ENCODE measurements at regions not wholly inside any gene's neighbourhood (a gene's known extent, or its start where the extent isn't known, plus 50 kb on each side); places are given as distances from the start of the nearest gene placed in this dataset.
"Not testable (repeated sequence)": the region's sequence is repeated elsewhere in the genome, so short reads cannot be mapped to it uniquely, and the experiment has no call there.

DNA sequence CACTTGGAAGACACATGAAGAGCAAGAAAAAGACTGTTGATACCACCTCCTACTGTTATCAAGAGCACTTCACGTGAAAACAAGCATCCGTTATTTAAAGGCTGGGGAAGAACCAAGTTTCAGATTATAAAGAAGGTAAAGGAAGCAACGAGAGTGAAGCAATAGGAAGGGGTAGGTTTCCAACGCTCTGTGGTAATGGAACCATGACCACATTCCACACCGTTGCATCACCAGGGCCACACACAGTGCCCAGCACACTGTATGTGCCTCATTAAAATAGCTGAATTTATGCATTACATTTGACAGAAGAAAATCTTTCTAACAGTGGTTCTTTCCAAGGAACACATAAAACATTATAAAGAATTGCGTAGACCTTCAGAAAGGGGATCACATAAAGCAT lies 435.8 kb downstream of the MRPL39 start:
- TF ChIP-seq, protein P1, sequence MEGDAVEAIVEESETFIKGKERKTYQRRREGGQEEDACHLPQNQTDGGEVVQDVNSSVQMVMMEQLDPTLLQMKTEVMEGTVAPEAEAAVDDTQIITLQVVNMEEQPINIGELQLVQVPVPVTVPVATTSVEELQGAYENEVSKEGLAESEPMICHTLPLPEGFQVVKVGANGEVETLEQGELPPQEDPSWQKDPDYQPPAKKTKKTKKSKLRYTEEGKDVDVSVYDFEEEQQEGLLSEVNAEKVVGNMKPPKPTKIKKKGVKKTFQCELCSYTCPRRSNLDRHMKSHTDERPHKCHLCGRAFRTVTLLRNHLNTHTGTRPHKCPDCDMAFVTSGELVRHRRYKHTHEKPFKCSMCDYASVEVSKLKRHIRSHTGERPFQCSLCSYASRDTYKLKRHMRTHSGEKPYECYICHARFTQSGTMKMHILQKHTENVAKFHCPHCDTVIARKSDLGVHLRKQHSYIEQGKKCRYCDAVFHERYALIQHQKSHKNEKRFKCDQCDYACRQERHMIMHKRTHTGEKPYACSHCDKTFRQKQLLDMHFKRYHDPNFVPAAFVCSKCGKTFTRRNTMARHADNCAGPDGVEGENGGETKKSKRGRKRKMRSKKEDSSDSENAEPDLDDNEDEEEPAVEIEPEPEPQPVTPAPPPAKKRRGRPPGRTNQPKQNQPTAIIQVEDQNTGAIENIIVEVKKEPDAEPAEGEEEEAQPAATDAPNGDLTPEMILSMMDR (conservative IDR thresholded peaks at IDR 0.05; ENCODE audit: low read depth), result no peak
- CTCF ChIA-PET, result no interaction called here
- no peak overlapping the region for H3K27ac ChIP-seq
- DNase-seq (ENCODE audit: low spot score), result peak; percentile 8
- POLR2A ChIA-PET (ENCODE audit: low non-redundant PET), result no interaction called here

DNA sequence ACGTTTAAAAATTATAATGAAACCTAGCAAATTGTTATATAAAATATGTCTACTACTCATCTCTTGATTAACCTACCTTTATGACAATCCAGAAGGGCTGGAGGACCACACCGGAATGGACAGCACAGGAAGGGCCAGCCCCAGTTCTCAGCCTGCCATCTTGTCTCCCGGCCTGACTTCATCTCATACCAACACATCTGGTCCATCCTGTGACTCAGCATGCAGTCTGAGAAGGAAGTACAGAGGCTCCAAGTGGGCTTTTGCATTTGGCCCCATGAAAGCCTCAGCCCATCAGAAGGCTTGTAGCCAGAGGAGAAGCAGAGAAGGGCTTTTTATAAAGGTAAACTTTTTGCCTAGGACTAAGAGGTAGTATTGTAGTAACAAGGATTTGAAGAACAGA lies 436.6 kb downstream of the MRPL39 start:
- ChIA-PET CTCF (no interaction called here), POLR2A (ENCODE audit: low non-redundant PET) (no interaction called here)
- TF ChIP-seq, protein P1 (conservative IDR thresholded peaks at IDR 0.05; ENCODE audit: low read depth), result no peak
- DNase-seq (ENCODE audit: low spot score), result no peak
- no peak overlapping the region for H3K27ac ChIP-seq

DNA sequence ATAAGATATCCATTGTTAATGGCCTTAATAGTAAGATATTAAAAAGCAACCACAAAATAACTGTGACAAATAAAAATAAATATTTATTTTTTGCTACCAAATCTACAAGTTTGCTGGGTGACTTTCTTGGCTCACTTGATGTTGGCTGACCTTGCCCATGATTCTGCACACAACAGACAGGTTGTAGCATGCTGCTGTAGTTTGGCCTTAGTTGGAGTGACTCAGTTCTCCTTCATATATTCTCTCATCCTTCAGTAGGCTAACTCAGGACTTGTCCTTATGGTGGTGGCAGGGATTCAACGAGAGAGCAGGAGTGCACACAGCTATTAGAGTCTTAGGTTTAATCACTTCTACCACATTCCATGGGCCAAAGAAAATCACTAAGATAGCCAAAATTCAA lies 437.9 kb downstream of the MRPL39 start:
- no peak overlapping the region for H3K27ac ChIP-seq
- CTCF ChIA-PET, result no interaction called here
- TF ChIP-seq, protein P1 (conservative IDR thresholded peaks at IDR 0.05; ENCODE audit: low read depth), result no peak
- POLR2A ChIA-PET (ENCODE audit: low non-redundant PET), result no interaction called here
- DNase-seq (ENCODE audit: low spot score), result no peak

DNA sequence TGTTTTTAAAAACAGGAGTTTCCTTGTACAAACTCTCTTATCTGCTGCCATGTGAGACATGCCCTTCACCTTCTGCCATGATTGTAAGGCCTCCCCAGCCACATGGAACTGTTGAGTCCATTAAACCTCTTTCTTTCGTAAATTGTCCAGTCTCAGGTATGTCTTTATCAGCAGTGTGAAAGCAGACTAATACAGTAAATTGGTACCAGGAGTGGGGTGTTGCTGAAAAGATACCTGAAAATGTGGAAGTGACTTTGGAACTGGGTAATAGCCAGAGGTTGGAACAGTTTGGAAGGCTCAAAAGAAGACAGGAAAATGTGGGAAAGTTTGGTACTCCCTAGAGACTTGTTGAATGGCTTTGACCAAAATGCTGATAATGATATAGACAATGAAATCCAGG lies 440.4 kb downstream of the MRPL39 start:
- H3K27ac ChIP-seq; DNase-seq (ENCODE audit: low spot score); POLR2A ChIA-PET (ENCODE audit: low non-redundant PET); CTCF ChIA-PET: not testable (repeated sequence)

DNA sequence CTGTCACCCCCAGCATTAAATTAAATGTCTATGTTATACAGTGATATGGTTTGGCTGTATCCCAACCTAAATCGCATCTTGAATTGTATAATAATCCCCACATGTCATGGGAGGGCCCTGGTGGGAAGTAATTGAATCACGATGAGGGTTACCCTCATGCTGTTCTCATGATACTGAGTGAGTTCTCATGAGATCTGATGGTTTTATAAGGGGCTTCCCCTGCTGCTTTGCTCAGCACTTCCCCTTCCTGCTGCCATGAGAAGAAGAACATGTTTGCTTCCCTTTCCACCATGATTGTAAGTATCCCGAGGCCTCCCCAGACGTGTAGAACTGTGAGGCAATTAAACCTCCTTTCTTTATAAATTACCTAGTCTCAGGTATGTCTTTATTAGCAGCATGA lies 445.7 kb downstream of the MRPL39 start:
- DNase-seq (ENCODE audit: low spot score), result no peak
- H3K27ac ChIP-seq, result no peak overlapping the region
- TF ChIP-seq, protein P1 (conservative IDR thresholded peaks at IDR 0.05; ENCODE audit: low read depth), result no peak
- ChIA-PET POLR2A (ENCODE audit: low non-redundant PET) (no interaction called here), CTCF (no interaction called here)

DNA sequence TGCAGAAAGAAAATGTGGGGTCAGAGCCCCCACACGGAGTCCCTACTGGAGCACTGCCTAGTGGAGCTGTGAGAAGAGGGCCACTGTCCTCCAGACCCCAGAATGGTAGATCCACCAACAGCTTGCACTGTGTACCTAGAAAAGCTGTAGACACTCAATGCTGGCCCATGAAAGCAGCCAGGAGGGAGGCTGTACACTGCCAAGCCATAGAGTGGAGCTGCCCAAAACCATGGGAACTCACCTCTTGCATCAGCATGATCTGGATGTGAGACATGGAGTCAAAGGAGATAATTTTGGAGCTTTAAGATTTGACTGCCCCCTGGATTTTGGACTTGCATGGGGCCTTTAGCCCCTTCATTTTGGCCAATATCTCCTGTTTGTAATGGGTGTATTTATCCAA lies 452.3 kb downstream of the MRPL39 start:
- DNase-seq (ENCODE audit: low spot score); CTCF ChIA-PET; H3K27ac ChIP-seq; POLR2A ChIA-PET (ENCODE audit: low non-redundant PET): not testable (repeated sequence)

DNA sequence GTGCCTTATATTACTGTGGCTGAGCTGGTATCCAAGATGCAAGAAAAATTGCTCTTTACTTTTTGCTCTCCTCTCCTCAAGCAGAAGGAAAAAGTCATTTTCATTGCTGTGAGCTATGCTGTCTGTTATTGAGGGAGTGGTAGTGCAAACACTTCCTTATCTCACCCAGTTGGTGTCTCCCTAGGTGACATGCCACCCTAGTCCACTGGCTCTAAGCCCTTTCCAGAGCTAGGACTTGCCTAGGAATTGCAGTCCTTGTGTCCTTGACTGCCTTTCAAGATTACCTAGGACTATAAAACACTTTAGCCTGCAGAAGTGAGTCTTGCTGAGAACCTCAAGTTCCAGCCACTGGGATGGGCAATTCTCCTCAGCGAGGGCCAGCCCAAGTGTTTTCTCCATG lies 458.3 kb downstream of the MRPL39 start:
- H3K27ac ChIP-seq, result no peak overlapping the region
- no peak for DNase-seq (ENCODE audit: low spot score)
- CTCF ChIA-PET, result interaction anchor here (0.6 kb wide), 2 partner anchors 61 to 540 kb away, joined by 6 read pairs; no protein-coding TSS in a partner anchor
- POLR2A ChIA-PET (ENCODE audit: low non-redundant PET), result no interaction called here
- TF ChIP-seq, protein P1 (conservative IDR thresholded peaks at IDR 0.05; ENCODE audit: low read depth), result no peak

DNA sequence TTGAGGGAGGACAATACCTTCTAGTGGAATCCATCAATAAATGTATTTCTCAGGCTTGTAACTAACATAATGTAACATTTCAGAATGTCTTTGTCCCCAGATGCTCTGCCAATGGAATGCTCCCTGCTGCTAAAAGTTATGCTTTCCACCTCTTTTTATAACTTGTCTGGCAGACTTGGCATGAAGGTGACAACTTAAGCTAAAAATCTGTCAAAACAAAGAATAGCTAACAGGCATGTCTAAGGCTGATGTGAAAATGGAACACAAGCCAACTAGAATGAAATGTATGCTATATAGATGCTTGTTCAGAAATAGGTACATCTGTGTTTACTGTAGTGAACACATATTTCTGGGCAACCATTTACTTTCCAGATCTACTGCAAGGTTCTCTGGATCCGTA lies 467.9 kb downstream of the MRPL39 start:
- no peak for DNase-seq (ENCODE audit: low spot score)
- TF ChIP-seq, protein P1 (conservative IDR thresholded peaks at IDR 0.05; ENCODE audit: low read depth), result no peak
- POLR2A ChIA-PET (ENCODE audit: low non-redundant PET), result no interaction called here
- no peak overlapping the region for H3K27ac ChIP-seq
- CTCF ChIA-PET, result no interaction called here

Measured in RWPE1 (cell line).